GM18502 (cell line): ENCODE measurements at regions not wholly inside any gene's neighbourhood (a gene's known extent, or its start where the extent isn't known, plus 50 kb on each side); places are given as distances from the start of the nearest gene placed in this dataset.

Experiments used
- ATAC-seq: cut with Tn5 transposase; IDR thresholded peaks from one replicate; pipeline ENCODE4 v1.9.1; 2021; ENCODE audit warnings: mild to moderate bottlenecking; ENCODE audit not compliant: unreplicated experiment, poor library complexity

DNA sequence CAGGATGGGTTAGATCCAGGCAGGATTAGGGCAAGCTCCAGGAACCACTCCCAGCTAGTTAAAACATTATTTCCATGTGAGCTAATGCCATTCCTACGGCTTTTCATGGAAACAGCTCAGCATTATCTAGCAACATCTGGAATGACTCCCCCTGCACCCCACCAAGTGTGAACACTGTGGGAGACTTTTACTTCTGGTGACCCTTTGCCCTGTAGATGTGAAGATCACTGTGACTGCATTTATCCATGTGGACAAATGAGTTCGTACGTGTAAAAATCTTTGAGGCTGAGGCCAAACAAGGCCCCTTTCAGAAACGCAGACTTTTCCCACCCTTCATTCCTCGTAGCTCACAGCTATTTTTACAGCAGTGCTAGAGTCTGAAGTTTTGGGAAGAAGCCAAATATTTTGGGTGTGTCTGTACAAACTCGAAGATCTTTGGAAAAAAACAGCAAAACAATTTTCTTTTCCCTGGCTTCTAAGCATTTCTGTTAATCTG is 221.8 kb upstream of the SOX4 start:
- ATAC-seq: no peak

DNA sequence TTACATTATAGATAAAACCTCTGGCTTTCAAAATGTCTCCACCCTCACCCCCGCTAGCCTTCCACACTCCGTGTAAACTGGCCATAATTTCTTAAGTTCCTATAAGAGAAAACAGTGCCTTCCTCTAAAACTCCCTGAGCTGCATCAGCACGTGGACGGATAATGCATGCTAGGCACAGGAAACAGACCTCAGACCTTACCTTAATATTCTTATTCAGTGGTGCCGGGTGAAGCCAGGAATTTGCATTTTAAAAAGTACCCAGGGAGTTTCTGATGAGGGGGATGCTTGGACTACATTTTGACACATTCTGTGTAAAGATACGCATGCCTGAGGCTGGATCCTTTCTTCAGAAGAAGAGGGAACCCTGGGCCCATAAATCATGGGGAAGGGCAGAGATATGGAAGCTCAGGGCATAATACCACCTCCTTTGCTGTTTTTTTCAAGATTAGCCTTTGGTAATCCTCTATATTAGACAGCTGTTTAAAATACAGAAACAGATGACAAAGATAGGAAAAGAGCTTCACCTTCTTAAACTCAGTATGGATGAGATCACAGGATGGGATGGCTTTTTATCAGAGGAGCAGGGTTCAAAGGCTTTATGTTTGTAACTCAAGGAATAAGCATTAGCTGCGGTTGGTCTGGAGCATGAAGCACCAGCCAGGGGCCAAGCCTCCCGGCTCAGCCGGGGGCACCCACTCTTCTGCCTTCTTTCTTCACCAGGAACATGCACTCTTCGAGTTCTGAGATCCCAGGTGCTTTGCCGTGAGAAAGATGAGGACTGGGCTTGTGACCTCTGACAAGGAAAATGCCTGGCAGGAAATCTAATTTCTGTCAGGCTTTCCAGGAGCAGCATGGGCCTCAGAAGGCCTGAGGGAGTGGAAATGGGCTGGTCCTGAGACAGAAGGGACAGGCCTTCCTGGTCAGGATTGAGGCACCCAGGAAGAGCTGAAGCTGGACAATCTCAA is 218.1 kb upstream of the SOX4 start:
- peak; percentile 80 for ATAC-seq

DNA sequence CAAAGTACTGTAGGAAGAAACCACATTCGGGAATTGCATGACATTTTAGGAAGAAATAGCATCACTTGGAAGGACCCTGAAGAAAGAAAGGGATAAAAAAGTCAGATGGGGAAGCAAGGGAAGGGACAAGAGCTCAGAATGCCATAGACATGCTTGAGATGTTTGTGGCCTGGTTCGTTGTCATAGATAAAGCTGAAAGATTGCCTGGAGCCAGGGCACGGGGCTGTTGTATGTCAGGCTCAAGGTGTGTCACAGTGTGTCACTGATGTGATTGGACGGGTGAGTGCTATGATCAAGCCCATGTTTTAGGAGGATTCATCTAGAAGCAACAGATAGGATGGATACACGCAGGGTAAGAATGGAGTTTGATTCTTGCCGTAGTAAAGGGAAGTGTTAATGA is 216.2 kb upstream of the SOX4 start:
- no peak for ATAC-seq

DNA sequence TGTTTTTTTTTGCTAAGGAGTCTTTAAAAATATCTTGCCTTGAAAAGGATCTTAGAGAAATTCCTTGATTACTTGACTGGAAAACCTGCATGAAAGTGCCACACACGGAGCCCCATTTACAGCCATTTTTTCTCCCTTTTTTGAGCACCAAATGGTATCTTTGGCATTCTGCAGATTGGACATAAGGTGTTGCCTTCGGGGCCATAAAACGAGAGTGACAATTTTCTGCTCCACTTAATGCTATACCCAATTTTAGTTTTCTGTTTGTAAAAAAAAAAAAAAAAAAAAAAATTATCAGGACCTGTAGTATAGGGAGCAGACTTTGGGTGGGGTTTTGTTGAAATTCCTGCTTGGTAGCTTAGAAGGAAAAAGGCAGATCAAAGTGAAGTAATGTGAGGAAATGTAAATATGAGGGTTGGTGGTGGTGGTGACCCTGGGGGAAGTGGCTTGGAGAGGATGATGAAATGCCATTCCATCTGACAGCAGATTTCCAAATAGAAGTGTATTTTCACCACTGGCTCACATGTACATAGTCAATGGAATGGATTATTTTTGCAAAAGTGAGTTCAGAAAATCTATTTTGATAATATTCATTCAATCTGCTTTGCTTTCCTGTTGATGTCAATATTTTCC is 212.1 kb upstream of the SOX4 start:
- ATAC-seq: no peak

DNA sequence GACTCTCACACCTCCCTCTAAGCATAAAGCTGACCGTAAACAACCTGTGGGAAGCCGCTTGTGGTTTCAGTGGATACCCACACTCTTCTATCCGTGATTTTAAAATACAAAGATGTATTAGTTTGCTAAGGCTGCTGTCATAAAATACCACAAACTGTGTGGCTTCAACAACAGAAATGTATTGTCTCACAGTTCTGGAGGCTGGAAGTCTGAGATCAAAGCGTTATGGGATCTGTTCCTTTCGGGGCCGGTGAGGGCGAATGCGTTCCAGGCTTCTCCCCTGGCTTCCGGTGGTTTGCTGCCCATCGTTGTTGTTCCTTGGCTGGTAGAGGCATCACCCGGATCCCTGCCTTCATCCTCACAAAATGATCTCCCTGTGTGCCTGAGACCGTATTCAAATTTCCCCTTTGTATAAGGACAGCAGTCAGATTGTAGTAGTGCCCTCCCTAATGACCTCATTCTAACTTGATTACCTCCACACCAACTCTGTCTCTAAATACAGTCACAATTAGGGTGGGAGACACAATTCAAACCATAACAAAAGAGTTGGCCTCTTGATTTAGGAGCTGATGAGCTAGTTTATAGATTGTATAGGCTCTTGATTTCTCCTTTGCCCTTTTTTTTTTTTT is 210.6 kb upstream of the SOX4 start:
- no peak for ATAC-seq

DNA sequence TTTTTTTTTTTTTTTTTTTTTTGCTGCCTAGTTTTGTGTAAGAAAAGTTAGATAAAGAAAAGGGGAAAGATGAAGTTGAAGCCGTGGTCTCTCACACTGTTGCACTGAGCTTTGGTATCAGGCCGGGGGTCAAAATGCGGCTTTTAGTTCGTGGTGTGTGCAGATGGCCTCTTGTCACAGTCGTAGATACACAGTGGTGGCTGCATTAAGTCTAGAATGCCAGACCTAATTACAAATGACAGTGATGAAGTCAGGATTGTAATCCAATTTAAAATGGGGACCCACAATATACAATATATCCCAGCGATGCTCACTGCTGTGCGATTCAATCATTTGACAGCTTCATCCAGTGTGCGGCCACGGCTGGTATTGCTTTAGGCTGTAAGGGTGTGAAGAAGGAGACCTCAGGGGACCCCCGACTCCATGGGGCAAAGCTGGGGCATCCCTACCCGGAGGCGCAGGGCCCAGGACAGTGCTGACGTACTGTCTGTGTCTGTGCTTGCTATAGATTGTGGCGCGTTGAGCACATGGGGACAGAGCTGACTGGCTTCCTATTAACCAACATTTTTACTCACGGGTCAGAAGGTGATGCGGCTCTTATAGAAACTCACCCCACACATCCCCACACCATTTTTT is 210.0 kb upstream of the SOX4 start:
- no peak for ATAC-seq

DNA sequence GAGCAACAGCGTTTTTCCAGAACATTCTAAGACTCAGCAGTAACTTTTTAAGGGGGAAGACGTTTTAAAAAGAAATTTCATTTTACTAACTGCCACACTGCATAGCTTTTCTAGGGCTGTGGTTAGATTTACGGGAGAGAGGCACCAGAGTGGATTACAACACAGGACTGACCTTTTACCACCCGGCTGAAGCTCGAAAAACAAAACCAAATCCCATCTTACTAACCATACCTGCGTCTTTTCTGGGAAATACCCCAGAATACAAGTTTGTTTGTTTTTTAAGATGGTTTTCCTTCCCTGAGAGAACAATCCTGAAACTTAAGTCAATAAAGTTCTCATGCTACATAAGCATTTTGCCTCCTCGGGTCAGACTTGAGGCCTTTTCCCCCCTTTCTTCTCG is 209.3 kb upstream of the SOX4 start:
- ATAC-seq: no peak

DNA sequence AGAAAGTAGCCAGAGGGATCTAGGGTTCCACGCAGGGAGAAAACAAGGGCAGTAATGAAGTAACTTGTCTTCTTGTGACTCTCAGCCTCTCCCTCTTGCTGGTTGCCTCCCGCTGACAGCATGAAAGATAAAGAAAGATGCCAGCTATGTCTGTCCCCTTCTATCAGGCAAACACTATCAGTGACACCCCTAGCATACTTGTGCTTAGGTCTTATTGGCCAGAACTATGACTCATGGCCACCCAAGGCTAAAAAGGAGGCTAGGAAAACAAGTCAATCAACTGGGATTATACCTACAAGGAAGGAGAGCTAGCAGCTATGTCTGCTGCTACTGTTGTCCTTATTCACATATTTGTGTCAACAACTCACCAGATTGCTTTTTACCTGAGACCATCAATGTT is 206.8 kb upstream of the SOX4 start:
- ATAC-seq: no peak

DNA sequence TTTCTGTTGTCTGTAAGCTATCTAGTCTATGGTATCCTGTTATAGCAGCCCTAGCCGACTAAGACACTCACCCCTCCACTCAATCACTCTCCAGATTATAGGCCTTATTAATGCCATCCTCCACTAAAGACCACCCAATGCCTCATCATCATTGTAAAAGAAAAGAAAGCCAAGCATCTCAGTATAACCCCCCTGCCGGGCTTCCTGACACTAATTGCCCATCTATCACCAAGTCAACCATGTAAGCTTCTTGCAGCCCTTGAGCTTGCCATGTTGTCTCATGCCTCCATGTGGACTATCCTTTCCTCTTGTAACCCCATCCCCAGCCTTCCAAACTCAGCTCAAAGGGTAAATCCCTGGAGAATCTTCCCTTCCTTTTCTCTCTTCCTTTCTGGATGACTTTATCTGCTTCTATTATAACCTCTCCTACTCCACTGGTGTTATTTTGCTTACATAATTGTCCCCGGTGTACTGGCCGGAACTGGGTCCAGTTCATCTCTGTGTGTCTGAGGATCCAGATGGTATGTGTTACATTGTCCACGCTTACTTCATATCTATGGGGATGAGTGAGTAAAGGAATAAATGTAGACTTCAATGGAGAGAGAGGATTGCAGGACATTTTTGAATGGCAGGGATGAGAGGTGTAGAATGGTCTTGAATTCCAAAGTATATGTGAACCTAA is 202.9 kb upstream of the SOX4 start:
- ATAC-seq: no peak

DNA sequence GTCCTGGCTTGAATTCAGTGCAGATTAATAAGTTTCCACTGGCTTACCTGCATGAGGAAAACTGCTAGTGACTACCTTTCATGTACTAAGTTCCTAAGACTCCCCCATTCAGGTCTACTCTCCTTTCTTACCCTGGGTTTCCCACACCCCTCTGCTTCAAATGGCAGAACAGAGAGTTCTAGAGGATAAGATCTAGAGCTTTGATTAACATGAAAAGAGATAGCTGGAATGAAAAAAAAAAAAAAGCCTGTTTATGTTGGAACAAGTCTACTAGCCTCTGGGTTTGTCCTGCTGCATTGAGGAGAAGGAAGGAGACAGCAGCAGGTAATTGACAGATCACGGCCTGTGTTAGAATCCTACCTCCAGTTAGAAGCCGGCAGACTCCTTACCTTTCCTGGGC is 201.4 kb upstream of the SOX4 start:
- no peak for ATAC-seq

DNA sequence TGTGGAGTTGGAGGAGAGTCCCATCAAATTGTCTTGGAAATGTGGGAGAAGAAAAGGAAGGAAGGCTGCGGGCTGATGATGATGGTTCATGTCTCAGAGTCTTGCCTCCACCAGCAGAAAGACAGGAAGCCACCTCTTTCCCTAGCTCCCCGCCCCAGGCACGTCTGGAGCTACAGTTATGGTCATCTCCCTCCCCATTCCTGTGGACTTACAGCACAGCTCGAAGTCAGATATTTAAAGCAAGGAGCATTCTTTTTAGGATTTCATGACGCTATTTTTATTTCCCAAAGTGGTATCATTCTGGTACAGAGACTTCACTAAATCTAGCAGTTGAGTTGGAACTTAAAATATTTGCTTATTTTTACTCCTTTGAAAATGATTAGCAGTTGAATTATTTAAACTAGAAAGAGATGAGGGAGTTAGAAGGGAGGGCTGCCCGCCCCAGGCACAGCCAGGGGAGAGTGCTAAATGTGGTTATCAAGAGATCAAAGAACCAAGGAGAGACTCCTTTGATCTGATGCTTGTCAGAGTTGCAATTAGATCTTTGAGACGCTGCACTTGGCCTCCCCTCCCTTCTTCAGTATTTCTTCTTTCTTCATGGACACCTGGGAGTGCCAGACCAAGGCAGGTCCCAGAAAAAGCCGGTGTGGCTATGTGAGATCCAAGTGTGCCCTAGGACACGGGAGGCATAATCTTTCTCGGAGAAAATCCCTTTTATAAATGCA is 199.9 kb upstream of the SOX4 start:
- no peak for ATAC-seq

DNA sequence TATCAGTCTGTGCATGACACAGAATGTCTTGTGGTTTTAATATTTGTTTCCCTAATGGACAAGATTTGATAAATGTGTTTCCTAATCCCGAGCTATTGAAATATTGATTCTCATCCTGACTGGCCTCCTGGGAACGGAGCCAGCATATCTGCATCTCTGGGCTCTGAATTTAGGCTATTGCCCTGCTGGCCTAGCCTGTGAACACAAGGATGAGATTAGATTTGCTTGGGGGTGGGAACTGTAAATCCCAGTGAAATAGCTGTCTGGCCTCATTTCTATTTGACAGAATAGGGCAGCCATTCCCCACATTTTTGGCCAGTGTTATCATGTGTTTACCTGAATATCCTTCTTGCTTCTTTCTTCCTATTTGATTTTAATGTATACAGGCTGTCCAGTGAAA is 198.4 kb upstream of the SOX4 start:
- no peak for ATAC-seq

DNA sequence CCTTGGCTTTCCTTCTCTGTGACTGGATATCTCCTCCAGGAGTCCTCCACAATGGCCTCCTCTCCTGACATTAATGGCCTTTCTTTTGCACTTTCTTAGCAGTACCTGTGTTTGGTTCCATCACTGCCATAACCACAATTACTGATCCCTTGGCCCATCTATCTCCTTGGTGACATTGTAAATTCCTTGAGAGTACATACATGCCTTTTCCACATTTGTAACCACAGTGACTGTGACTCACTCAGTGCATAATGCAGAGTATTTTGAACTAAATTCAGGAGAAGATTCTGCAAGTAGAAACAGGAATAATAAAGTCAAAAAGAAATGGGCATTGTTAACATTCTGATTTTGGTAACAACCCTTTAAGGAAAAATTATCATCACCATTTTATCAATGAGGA is 197.2 kb upstream of the SOX4 start:
- no peak for ATAC-seq

DNA sequence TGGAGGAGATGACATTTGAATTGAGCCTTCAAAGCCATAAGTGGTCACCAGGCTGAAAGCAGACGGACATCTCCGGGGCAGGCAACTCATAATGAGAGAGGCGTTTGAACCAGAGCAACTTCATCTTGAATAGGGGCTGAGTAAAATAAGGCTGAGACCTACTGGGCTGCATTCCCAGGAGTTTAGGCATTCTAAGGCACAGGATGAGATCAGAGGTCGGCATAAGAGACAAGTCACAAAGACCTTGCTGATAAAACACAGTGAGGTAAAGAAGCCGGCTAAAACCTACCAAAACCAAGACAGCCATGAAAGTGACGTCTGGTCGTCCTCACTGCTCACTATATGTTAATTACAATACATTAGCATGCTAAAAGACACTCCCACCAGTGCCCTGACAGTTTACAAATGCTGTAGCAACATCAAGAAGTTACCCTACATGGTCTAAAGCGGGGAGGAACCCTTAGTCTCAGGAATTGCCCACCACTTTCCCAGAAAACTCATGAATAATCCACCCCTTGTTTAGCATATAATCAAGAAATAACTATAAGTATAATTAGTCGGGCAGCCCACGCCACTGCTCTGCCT is 194.7 kb upstream of the SOX4 start:
- no peak for ATAC-seq

DNA sequence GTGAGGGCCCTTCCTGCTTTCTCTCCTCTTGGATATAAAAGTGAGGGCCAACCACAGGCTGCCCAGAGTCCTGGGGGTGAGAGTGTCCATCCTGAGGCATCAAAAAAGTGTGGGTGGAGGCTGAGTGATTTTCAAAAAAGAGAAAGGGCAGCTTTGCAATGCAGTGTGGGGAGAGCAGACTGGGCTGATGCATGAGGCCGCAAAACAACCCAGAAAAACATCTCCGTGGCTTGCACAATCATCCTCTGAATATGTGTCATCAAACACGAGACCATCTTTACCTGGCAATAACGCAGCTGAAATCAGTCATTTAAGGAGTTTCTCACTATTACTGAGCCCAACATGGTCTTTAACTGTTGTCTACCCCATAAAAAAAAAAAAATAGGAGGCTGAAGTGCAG is 191.2 kb upstream of the SOX4 start:
- ATAC-seq: peak; percentile 90

DNA sequence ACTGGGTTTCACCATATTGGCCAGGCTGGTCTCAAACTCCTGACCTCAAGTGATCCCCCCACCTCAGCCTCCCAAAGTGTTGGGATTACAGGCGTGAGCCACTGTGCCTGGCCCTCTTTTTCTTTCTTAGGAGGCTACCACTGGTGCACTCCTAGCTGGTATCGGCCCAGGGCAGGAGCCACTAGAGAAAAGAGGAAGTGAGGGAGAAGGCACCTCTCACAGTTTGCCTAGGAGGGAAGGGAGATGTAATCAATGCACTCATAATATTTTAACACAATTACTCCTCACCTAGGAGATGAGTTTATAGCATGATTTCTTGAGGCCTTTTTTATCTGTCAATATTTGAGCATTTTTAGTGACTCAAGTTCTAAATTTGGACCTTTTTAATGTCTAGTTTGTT is 189.0 kb upstream of the SOX4 start:
- ATAC-seq: peak; percentile 75

DNA sequence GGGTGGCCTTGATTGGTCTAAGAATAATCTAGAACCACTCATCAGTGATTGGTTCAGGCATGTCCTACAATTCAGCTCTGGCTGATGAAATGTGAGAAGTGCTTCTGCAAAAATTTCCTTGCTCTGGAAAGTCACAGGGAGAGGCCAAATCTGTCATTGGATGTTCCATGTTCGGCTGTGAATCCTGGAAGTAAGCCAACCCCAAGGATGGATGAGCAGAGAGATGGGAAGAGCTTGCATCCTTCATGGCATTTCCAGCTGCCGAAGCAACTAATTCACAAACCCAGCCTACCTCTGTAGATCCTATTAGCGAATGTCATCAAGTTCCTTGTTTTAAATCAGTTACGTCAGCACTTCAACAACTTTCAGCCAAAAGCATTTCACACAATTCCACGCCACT is 187.2 kb upstream of the SOX4 start:
- ATAC-seq: no peak

DNA sequence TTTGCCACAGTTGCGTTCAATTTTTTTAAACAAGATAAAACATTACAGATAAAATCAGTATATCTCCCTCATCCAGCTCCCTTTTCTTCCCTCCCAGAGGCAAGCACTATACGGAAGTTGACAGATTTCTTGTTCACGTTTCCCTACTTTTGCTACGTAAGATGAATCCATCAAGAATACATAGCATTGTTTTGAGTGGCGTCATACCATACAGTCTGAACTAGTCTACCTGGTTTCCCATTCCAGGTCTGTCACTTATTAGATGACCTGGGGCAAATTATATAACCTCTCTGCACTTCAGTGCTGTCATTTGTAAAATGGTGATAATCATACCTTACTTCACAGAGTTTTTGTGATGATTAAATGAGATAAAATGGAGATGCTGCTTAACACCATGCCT is 184.3 kb upstream of the SOX4 start:
- ATAC-seq: no peak

DNA sequence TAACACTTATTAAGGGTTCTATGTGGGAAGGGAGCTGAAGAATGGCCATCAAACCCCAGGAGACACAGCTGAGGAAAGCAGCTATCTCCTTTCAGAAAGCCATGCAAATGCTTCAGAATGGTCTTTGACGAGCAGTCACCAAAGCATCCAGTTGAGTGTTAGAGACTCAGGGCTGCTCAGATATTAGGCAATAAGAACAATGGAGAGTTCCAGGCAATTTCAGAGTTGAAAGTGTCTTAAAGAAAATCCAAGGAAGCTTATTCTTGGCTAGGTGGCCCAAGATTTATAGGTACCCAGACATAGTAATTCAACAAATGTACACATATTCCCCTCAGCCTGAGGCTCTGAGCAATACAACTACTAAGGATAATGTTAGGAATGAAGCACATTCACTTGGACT is 180.1 kb upstream of the SOX4 start:
- no peak for ATAC-seq
